ENCODE measurements at regions not wholly inside any gene's neighbourhood (a gene's known extent, or its start where the extent isn't known, plus 50 kb on each side); places are given as distances from the start of the nearest gene placed in this dataset.

- intact Hi-C loops (cut with micrococcal nuclease): no loop called here
- ChIA-PET POLR2A (no interaction called here), CTCF (no interaction called here)
- Mint-ChIP-seq H3K9me3 (peaks cover 2% of the 10 kb centered on the region), H3K27me3 (peaks cover 5% of the 10 kb centered on the region), H3K4me1 (no peaks in the 10 kb centered on the region), H3K27ac (no peak overlapping the region), H3K36me3 (ENCODE audit: low read depth) (no peaks in the 10 kb centered on the region), H3K4me3 (no peak overlapping the region)
- TF ChIP-seq CTCF (IDR thresholded peaks at IDR 0.05): no peak
- DNase-seq (no peak), ATAC-seq (ENCODE audit: low read depth) (no peak)
Observed at GRCh38 chr2:6475155-6475940, 390.4 kb downstream of the CMPK2 start.

- Mint-ChIP-seq H3K27ac (no peak overlapping the region), H3K27me3 (no peaks in the 10 kb centered on the region), H3K36me3 (ENCODE audit: low read depth) (no peaks in the 10 kb centered on the region), H3K9me3 (peaks cover 2% of the 10 kb centered on the region), H3K4me3 (no peak overlapping the region), H3K4me1 (no peaks in the 10 kb centered on the region)
- ChIA-PET CTCF (no interaction called here), POLR2A (no interaction called here)
- TF ChIP-seq CTCF (IDR thresholded peaks at IDR 0.05): no peak
- no peak for ATAC-seq (ENCODE audit: low read depth)
- no peak for DNase-seq
- intact Hi-C loops (cut with micrococcal nuclease): no loop called here
Observed at GRCh38 chr2:6480514-6480913, 385.2 kb downstream of the CMPK2 start.

- TF ChIP-seq CTCF (IDR thresholded peaks at IDR 0.05): no peak
- Mint-ChIP-seq H3K4me3 (no peak overlapping the region), H3K36me3 (ENCODE audit: low read depth) (no peaks in the 10 kb centered on the region), H3K27ac (no peak overlapping the region), H3K9me3 (peaks cover 2% of the 10 kb centered on the region), H3K27me3 (no peaks in the 10 kb centered on the region), H3K4me1 (no peaks in the 10 kb centered on the region)
- DNase-seq (no peak), ATAC-seq (ENCODE audit: low read depth) (no peak)
- ChIA-PET POLR2A (no interaction called here), CTCF (no interaction called here)
- intact Hi-C loops (cut with micrococcal nuclease): no loop called here
Observed at GRCh38 chr2:6482256-6482655, 383.5 kb downstream of the CMPK2 start.

- POLR2A ChIA-PET: no interaction called here
- DNase-seq (no peak), ATAC-seq (ENCODE audit: low read depth) (no peak)
- CTCF ChIA-PET: no interaction called here
- peaks cover 4% of the 10 kb centered on the region for H3K27me3 Mint-ChIP-seq
- H3K36me3 Mint-ChIP-seq (ENCODE audit: low read depth): no peaks in the 10 kb centered on the region
- no peaks in the 10 kb centered on the region for H3K4me1 Mint-ChIP-seq
- H3K27ac Mint-ChIP-seq: no peak overlapping the region
- no peak for TF ChIP-seq CTCF (IDR thresholded peaks at IDR 0.05)
- H3K4me3 Mint-ChIP-seq: no peak overlapping the region
- intact Hi-C loops (cut with micrococcal nuclease): no loop called here
- no peaks in the 10 kb centered on the region for H3K9me3 Mint-ChIP-seq
Observed at GRCh38 chr2:6487765-6488164, 377.9 kb downstream of the CMPK2 start.

GRCh38 chr2:6492573-6492972, 373.1 kb downstream of the CMPK2 start:
- ChIA-PET POLR2A (no interaction called here), CTCF (no interaction called here)
- intact Hi-C loops (cut with micrococcal nuclease): no loop called here
- TF ChIP-seq CTCF (IDR thresholded peaks at IDR 0.05): no peak
- H3K27me3 Mint-ChIP-seq: peaks cover 4% of the 10 kb centered on the region
- ATAC-seq (ENCODE audit: low read depth) (no peak), DNase-seq (no peak)
- H3K36me3 Mint-ChIP-seq (ENCODE audit: low read depth): no peaks in the 10 kb centered on the region
- H3K4me3 Mint-ChIP-seq: no peak overlapping the region
- H3K27ac Mint-ChIP-seq: no peak overlapping the region
- no peaks in the 10 kb centered on the region for H3K9me3 Mint-ChIP-seq
- H3K4me1 Mint-ChIP-seq: no peaks in the 10 kb centered on the region

Data from activated B cell treated with CpG ODN at 0.5 μM for 24 hours (primary cell).